WTC11 (cell line): ENCODE measurements at regions not wholly inside any gene's neighbourhood (a gene's known extent, or its start where the extent isn't known, plus 50 kb on each side); places are given as distances from the start of the nearest gene placed in this dataset.

Source experiments
- FOXP1 ChIP-seq: sonication (generic); formaldehyde crosslinking; IDR thresholded peaks from 2 replicates; pipeline ENCODE4 v1.8.0; 2022; ENCODE audit warnings: missing genetic modification reagents, mild to moderate bottlenecking, moderate library complexity, borderline replicate concordance
- JUN ChIP-seq: sonication (generic); formaldehyde crosslinking; IDR thresholded peaks from 2 replicates; pipeline ENCODE4 v1.8.0; 2023; ENCODE audit warnings: mild to moderate bottlenecking, missing genetic modification reagents
- NR1H2 ChIP-seq: sonication (generic); formaldehyde crosslinking; IDR thresholded peaks from 2 replicates; pipeline ENCODE4 v1.9.0; 2021; ENCODE audit warnings: mild to moderate bottlenecking, moderate library complexity, missing genetic modification reagents
- SMAD3 ChIP-seq: sonication (generic); formaldehyde crosslinking; IDR thresholded peaks from 2 replicates; pipeline ENCODE4 v1.8.0; 2022; ENCODE audit warnings: missing genetic modification reagents, mild to moderate bottlenecking, borderline replicate concordance
- SOX15 ChIP-seq: fragments of 250-450 bp; sonication (Bioruptor Pico); IDR thresholded peaks from 2 replicates; pipeline ENCODE4 v1.9.0; 2021; ENCODE audit warnings: mild to moderate bottlenecking
- ZBTB21 ChIP-seq: sonication (generic); formaldehyde crosslinking; IDR thresholded peaks from 2 replicates; pipeline ENCODE4 v1.8.1; 2023; ENCODE audit warnings: mild to moderate bottlenecking, missing genetic modification reagents, borderline replicate concordance
- TF ChIP-seq, protein P1 (sequence below): fragments of 200-600 bp; IDR thresholded peaks from 2 replicates; pipeline ENCODE4 v1.8.0; 2022; ENCODE audit warnings: antibody characterized with exemption
- TF ChIP-seq, protein P2 (sequence below): sonication (generic); formaldehyde crosslinking; conservative IDR thresholded peaks from 2 replicates; pipeline ENCODE4 v1.8.1; 2022; ENCODE audit warnings: mild to moderate bottlenecking, missing genetic modification reagents
- TF ChIP-seq, protein P3 (sequence below): sonication (generic); formaldehyde crosslinking; IDR thresholded peaks from 2 replicates; pipeline ENCODE4 v1.8.0; 2022; ENCODE audit warnings: missing genetic modification reagents
- TF ChIP-seq, protein P4 (sequence below): sonication (generic); formaldehyde crosslinking; IDR thresholded peaks from 2 replicates; pipeline ENCODE4 v1.8.1; 2023; ENCODE audit warnings: mild to moderate bottlenecking, moderate library complexity, missing genetic modification reagents
- TF ChIP-seq, protein P5 (sequence below): sonication (generic); formaldehyde crosslinking; IDR thresholded peaks from 2 replicates; pipeline ENCODE4 v1.8.0; 2022; ENCODE audit warnings: mild to moderate bottlenecking, missing genetic modification reagents

DNA sequence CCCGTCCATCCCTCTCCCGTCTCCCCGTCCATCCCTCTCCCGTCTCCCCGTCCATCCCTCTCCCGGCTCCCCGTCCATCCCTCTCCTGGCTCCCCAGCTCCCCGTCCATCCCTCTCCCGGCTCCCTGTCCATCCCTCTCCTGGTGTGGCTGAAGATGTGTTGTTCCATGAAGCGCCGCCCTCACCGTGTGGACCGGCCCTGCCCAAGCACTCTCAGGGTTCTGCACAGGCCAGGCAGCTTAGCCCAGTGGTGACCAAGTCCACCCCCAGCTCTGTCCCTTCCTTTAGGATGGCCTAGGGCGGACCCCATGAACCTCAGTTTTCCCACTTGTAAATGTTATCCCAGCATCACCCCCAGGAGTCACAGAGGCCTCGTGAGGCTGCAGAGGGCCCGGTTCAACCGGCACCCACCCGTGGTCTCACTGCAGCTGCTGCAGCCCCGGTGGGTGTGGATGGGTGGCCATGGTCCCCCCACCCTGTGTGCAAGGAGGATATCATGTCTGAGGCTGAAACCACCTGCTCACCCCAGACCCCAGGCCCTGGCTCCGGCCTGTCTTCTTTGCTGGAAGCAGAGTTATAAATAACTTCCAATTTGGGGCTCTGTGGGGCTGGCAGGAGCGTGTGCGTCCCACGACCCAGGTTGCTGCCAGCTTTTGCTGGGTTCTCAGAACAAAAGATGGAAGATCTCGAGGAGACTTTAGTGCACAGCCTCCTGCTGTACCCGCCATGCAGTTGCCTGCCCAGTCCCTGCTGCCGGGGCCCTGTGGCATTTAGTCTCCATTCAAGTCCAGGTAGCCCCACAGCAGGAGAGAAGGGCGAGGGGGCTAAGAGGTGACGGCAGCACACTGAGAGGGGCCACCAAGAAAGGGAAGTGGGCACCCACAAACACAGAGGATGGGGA, 1147.8 kb downstream of the BRD1 start:
- TF ChIP-seq, protein P1, sequence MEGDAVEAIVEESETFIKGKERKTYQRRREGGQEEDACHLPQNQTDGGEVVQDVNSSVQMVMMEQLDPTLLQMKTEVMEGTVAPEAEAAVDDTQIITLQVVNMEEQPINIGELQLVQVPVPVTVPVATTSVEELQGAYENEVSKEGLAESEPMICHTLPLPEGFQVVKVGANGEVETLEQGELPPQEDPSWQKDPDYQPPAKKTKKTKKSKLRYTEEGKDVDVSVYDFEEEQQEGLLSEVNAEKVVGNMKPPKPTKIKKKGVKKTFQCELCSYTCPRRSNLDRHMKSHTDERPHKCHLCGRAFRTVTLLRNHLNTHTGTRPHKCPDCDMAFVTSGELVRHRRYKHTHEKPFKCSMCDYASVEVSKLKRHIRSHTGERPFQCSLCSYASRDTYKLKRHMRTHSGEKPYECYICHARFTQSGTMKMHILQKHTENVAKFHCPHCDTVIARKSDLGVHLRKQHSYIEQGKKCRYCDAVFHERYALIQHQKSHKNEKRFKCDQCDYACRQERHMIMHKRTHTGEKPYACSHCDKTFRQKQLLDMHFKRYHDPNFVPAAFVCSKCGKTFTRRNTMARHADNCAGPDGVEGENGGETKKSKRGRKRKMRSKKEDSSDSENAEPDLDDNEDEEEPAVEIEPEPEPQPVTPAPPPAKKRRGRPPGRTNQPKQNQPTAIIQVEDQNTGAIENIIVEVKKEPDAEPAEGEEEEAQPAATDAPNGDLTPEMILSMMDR: no peak
- TF ChIP-seq, protein P2, sequence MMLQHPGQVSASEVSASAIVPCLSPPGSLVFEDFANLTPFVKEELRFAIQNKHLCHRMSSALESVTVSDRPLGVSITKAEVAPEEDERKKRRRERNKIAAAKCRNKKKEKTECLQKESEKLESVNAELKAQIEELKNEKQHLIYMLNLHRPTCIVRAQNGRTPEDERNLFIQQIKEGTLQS (CRISPR knock-in tag): no peak
- TF ChIP-seq, protein P3, sequence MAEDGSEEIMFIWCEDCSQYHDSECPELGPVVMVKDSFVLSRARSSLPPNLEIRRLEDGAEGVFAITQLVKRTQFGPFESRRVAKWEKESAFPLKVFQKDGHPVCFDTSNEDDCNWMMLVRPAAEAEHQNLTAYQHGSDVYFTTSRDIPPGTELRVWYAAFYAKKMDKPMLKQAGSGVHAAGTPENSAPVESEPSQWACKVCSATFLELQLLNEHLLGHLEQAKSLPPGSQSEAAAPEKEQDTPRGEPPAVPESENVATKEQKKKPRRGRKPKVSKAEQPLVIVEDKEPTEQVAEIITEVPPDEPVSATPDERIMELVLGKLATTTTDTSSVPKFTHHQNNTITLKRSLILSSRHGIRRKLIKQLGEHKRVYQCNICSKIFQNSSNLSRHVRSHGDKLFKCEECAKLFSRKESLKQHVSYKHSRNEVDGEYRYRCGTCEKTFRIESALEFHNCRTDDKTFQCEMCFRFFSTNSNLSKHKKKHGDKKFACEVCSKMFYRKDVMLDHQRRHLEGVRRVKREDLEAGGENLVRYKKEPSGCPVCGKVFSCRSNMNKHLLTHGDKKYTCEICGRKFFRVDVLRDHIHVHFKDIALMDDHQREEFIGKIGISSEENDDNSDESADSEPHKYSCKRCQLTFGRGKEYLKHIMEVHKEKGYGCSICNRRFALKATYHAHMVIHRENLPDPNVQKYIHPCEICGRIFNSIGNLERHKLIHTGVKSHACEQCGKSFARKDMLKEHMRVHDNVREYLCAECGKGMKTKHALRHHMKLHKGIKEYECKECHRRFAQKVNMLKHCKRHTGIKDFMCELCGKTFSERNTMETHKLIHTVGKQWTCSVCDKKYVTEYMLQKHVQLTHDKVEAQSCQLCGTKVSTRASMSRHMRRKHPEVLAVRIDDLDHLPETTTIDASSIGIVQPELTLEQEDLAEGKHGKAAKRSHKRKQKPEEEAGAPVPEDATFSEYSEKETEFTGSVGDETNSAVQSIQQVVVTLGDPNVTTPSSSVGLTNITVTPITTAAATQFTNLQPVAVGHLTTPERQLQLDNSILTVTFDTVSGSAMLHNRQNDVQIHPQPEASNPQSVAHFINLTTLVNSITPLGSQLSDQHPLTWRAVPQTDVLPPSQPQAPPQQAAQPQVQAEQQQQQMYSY: no peak
- no peak for TF ChIP-seq SOX15
- no peak for TF ChIP-seq SMAD3
- no peak for TF ChIP-seq NR1H2 (CRISPR knock-in tag)
- TF ChIP-seq, protein P4, sequence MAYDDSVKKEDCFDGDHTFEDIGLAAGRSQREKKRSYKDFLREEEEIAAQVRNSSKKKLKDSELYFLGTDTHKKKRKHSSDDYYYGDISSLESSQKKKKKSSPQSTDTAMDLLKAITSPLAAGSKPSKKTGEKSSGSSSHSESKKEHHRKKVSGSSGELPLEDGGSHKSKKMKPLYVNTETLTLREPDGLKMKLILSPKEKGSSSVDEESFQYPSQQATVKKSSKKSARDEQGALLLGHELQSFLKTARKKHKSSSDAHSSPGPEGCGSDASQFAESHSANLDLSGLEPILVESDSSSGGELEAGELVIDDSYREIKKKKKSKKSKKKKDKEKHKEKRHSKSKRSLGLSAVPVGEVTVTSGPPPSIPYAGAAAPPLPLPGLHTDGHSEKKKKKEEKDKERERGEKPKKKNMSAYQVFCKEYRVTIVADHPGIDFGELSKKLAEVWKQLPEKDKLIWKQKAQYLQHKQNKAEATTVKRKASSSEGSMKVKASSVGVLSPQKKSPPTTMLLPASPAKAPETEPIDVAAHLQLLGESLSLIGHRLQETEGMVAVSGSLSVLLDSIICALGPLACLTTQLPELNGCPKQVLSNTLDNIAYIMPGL (CRISPR knock-in tag): no peak
- TF ChIP-seq, protein P5, sequence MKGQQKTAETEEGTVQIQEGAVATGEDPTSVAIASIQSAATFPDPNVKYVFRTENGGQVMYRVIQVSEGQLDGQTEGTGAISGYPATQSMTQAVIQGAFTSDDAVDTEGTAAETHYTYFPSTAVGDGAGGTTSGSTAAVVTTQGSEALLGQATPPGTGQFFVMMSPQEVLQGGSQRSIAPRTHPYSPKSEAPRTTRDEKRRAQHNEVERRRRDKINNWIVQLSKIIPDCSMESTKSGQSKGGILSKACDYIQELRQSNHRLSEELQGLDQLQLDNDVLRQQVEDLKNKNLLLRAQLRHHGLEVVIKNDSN: no peak
- no peak for TF ChIP-seq ZBTB21
- TF ChIP-seq FOXP1 (CRISPR knock-in tag): no peak
- no peak for TF ChIP-seq JUN (CRISPR knock-in tag)
